ENCODE measurements at regions not wholly inside any gene's neighbourhood (a gene's known extent, or its start where the extent isn't known, plus 50 kb on each side); places are given as distances from the start of the nearest gene placed in this dataset.
A peak's percentile ranks its signal among the peaks of the same experiment; 100 is the strongest.

- in situ Hi-C loops (cut with HindIII; ENCODE audit: low pct_unique_long_range_greater_than_20kb, low sequenced_read_pairs), result no loop called here
- no peak for TF ChIP-seq JUND (IDR thresholded peaks at IDR 0.05; ENCODE audit: low read depth)
- no peak for DNase-seq (ENCODE audit: low read depth in 1 of 2, low spot score in 1 of 2)
Observed at GRCh38 chr3:79846148-79846933, 78.5 kb upstream of the ROBO1 start.

GRCh38 chr3:79845546-79845945 lies 77.7 kb upstream of the ROBO1 start:
- in situ Hi-C loops (cut with HindIII; ENCODE audit: low pct_unique_long_range_greater_than_20kb, low sequenced_read_pairs), result no loop called here
- TF ChIP-seq JUND (IDR thresholded peaks at IDR 0.05; ENCODE audit: low read depth), result no peak
- DNase-seq (ENCODE audit: low read depth in 1 of 2, low spot score in 1 of 2), result no peak

GRCh38 chr3:79844176-79844575 lies 76.4 kb upstream of the ROBO1 start:
- no peak for TF ChIP-seq JUND (IDR thresholded peaks at IDR 0.05; ENCODE audit: low read depth)
- in situ Hi-C loops (cut with HindIII; ENCODE audit: low pct_unique_long_range_greater_than_20kb, low sequenced_read_pairs), result no loop called here
- no peak for DNase-seq (ENCODE audit: low read depth in 1 of 2, low spot score in 1 of 2)

GRCh38 chr3:79843180-79843579 lies 75.4 kb upstream of the ROBO1 start:
- in situ Hi-C loops (cut with HindIII; ENCODE audit: low pct_unique_long_range_greater_than_20kb, low sequenced_read_pairs), result no loop called here
- no peak for DNase-seq (ENCODE audit: low read depth in 1 of 2, low spot score in 1 of 2)
- no peak for TF ChIP-seq JUND (IDR thresholded peaks at IDR 0.05; ENCODE audit: low read depth)

- in situ Hi-C loops (cut with HindIII; ENCODE audit: low pct_unique_long_range_greater_than_20kb, low sequenced_read_pairs), result no loop called here
- DNase-seq (ENCODE audit: low read depth in 1 of 2, low spot score in 1 of 2), result peak in 1 of 2 experiments; percentile 29
- TF ChIP-seq JUND (IDR thresholded peaks at IDR 0.05; ENCODE audit: low read depth), result no peak
Observed at GRCh38 chr3:79835701-79836100, 67.9 kb upstream of the ROBO1 start.

GRCh38 chr3:79824166-79824565 lies 56.4 kb upstream of the ROBO1 start:
- no peak for TF ChIP-seq JUND (IDR thresholded peaks at IDR 0.05; ENCODE audit: low read depth)
- DNase-seq (ENCODE audit: low read depth in 1 of 2, low spot score in 1 of 2), result no peak
- in situ Hi-C loops (cut with HindIII; ENCODE audit: low pct_unique_long_range_greater_than_20kb, low sequenced_read_pairs), result no loop called here

GRCh38 chr3:79822076-79822475 lies 54.3 kb upstream of the ROBO1 start:
- DNase-seq (ENCODE audit: low read depth in 1 of 2, low spot score in 1 of 2), result no peak
- in situ Hi-C loops (cut with HindIII; ENCODE audit: low pct_unique_long_range_greater_than_20kb, low sequenced_read_pairs), result no loop called here
- TF ChIP-seq JUND (IDR thresholded peaks at IDR 0.05; ENCODE audit: low read depth), result no peak

DNA sequence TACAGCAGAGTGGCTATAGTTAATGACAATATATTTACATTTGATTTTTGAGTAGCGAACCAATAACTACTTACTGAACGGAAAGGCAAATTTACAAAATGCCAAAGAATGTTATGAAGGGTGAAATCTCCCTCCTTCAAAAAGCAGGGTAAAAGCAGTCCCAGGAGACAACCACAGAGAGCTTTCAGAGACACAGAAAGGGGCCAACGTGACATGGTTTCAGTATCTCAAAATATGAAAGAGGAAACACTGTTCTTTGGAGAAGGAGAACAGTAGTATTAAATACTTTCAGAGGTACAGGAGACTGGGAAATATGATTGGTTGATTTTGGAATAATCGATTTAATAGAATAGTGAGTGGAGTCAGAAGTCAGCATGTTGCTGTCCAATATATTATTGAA lies 52.3 kb upstream of the ROBO1 start:
- in situ Hi-C loops (cut with HindIII; ENCODE audit: low pct_unique_long_range_greater_than_20kb, low sequenced_read_pairs), result no loop called here
- no peak for TF ChIP-seq JUND (IDR thresholded peaks at IDR 0.05; ENCODE audit: low read depth)
- DNase-seq (ENCODE audit: low read depth in 1 of 2, low spot score in 1 of 2), result no peak

GRCh38 chr3:79818015-79818414 lies 50.2 kb upstream of the ROBO1 start:
- TF ChIP-seq JUND (IDR thresholded peaks at IDR 0.05; ENCODE audit: low read depth), result no peak
- no peak for DNase-seq (ENCODE audit: low read depth in 1 of 2, low spot score in 1 of 2)
- in situ Hi-C loops (cut with HindIII; ENCODE audit: low pct_unique_long_range_greater_than_20kb, low sequenced_read_pairs), result no loop called here
